ENCODE measurements at regions not wholly inside any gene's neighbourhood (a gene's known extent, or its start where the extent isn't known, plus 50 kb on each side); places are given as distances from the start of the nearest gene placed in this dataset.

DNA sequence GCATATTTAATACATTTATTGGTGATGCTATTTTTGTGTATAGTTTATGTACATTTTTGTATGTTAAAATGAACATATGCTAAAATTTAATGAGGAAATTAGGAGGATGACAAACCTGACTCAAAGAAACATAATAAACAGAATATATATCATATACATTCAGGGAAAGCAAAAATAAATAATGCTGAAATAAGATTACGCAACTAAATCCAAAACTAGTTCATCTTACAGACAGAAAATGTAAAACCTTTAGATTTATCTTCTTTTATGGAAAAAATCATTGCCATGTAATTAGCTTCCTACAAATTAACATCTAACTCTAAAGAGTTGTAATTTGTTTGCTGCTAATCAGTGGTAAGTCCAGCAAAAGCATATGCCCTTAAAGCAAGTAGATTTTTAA lies 216.5 kb downstream of the PTN start:
- TF ChIP-seq, protein P1, sequence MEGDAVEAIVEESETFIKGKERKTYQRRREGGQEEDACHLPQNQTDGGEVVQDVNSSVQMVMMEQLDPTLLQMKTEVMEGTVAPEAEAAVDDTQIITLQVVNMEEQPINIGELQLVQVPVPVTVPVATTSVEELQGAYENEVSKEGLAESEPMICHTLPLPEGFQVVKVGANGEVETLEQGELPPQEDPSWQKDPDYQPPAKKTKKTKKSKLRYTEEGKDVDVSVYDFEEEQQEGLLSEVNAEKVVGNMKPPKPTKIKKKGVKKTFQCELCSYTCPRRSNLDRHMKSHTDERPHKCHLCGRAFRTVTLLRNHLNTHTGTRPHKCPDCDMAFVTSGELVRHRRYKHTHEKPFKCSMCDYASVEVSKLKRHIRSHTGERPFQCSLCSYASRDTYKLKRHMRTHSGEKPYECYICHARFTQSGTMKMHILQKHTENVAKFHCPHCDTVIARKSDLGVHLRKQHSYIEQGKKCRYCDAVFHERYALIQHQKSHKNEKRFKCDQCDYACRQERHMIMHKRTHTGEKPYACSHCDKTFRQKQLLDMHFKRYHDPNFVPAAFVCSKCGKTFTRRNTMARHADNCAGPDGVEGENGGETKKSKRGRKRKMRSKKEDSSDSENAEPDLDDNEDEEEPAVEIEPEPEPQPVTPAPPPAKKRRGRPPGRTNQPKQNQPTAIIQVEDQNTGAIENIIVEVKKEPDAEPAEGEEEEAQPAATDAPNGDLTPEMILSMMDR (IDR thresholded peaks at IDR 0.05): no peak
- no peak for TF ChIP-seq EZH2phosphoT487 (IDR thresholded peaks at IDR 0.05)
